GM18511 (cell line): ENCODE measurements at regions not wholly inside any gene's neighbourhood (a gene's known extent, or its start where the extent isn't known, plus 50 kb on each side); places are given as distances from the start of the nearest gene placed in this dataset.
"Not testable (repeated sequence)": the region's sequence is repeated elsewhere in the genome, so short reads cannot be mapped to it uniquely, and the experiment has no call there.

Source experiments
- ATAC-seq: cut with Tn5 transposase; IDR thresholded peaks from one replicate; pipeline ENCODE4 v1.9.1; 2021; ENCODE audit warnings: mild to moderate bottlenecking, moderate library complexity; ENCODE audit not compliant: unreplicated experiment

DNA sequence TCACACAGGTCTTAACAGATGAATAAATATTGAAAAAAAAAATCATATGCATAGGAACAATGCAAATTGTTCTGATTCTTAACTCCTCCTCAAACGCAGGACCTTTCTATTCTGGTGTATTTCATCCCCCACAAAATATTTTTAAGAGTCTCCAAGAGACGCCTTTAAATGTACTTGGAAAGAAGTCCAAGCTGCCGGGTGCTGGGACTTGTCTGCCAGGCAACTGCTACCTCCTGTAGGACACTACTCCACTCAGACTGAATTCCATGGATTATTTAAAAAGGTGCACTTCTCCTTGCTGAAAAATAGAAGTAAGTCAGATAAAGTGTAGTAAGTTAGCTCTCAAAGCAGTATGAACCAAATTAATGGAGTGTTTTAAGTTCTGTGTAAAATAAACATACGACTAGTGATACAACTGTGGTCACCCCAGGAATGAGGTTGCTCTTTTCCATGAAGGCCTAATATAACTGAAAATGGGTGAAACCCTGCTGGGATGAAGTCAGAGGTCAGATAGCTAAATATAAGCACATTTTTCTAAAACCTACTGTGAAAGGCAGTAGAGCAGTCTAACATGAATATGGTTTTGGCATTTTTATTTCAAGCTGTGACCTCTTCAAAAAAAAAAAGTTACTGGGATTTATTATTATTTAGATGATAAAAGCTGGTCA is 189.2 kb upstream of the PBX1 start:
- ATAC-seq, result no peak

DNA sequence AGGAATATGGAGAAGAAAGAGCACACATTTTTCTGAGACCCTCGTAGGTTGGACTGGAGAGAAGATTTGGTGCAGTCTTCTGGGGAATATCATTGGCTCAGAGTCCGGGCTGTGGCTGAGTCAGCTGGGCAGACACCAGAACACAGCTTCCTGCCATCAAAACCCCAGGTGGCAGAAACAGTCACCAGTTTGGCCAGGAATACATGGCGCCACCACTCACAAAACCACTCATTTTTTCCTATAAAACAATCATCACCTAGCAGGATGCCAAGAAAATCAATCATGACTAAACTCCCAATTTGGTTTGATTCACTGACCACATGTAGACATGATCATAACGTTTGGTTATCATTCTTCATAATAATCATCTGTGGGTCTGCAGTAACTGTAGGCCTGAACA is 178.1 kb upstream of the PBX1 start:
- no peak for ATAC-seq

DNA sequence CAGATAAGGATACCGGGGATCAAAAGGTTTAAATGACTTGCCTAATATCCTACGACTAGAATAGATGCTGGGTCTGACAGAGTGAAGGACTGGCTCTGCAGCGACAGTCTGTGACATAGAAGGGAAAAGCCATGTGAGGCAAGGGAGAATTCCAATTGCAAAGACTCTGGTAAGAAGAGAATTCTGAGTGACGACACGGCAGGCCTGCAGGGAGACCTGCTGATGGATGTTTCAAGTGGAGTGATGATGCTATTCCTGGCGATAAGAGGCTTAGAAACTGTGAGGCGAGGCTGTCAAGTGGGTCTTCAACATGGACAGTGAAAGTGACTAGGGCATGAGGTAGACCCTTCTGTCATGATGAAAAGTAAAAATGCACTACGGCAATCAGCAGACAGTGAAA is 176.6 kb upstream of the PBX1 start:
- no peak for ATAC-seq

DNA sequence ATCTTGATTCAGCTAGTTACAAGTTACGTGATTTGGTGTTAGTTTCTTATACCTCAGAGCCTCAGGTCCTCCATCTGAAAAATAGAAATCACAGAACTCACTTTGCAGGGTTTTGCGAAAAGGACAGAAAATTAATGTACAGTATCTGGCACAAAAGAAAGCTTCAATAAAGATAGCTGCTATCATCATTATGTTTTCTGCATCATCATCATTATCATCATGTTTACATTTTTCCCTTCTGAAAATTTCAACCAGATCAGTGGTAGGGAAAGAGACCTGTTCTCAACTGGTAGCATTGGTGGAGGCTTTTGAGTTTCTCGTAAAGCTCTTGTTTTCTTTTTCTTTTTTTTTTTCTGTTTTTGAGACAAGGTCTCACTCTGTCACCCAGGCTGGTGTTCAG is 174.7 kb upstream of the PBX1 start:
- no peak for ATAC-seq

DNA sequence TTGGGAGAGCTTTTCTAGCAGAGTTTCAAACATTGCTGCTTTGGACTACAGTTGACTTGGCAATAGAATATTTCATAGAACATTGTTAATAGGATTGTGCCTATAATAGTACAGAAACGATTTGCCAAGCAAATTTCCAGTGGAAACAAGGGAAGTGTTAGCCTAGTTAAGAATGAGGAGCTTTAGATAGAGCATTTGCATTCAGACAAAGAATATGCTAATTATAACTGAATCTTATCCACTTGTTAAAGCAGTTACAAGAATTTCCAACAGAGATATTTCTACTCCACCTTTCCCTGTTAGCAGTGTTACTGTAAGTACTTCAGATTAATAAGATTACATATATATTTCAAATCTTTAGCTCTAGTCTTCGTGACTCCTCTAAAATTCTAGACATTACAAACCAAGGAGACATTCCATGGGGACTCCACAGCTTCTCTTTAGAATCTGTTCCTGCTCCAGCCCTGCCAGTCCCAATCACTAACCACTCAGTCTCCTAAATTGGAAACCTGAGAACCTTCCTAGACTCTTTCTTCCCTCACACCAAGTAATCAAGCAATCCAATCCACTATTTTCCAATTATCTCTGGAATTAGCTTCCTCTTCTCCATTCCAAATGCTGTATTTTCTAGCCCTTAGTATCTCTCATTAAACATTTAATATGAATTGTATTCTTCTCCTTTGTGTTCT is 141.8 kb upstream of the PBX1 start:
- no peak for ATAC-seq

DNA sequence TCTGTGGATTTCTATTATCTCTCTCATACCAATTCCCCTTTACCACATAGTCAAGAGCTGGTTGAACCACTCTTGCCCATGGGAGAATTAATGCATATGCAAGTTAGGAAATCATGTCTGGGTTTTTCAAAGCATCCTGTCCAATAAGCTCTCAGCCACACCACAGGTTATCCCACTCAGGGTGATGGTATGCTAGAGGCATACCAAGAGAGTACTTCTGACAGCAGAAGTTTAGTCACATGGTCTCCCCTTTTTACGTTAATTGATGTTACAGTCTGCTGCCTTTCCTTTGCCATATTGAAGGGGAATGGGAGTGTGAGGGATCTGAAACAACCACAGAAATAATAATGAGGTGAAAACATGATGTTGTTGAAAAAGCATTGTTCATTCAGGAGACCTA is 135.8 kb upstream of the PBX1 start:
- ATAC-seq, result no peak

DNA sequence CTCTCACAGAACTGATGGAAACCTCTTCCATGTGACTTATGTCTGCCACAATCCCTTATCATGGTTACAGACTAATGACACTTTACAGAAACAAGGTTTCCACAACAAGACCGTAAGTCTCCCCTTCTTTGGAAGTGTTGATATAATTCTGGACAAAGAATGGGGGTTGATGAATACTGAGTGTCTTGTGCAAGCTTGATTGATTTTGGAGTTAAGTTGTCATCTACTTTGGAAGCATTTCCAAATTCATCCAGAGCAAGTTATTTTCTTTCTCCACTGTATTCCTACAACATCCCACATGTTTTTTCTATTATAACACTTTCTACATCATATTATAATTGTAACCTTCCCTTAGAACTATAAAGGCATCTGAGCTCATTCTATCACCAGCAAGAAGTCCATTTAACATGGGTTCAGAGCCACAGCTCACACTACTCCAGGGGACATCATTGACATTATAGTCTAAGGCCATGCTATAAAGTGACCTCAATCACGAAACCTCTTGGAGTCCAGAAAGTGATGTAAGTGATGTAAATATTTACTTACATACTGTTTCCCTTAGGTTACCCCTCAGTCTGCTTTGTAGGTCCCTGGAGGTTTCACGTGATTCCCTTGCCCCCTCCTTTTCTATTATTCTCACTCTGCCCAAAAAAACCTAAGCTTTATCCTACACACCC is 125.7 kb upstream of the PBX1 start:
- ATAC-seq, result no peak

DNA sequence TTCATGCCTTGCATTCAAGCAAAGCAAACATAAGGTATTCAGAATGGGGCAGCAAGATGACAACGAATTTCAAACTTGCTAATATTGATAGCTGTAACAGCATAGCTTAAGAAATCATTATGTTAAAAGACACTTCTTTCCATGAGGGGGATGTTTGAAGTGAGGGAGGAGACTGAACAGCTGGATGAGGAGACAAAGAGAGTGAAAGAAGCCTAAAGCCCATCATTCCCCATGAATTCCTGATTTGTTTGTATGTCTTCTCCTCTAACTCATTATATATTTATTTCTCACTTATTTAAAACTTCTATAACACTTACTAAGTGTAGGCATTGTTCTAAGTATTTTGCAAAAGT is 125.2 kb upstream of the PBX1 start:
- ATAC-seq, result no peak

DNA sequence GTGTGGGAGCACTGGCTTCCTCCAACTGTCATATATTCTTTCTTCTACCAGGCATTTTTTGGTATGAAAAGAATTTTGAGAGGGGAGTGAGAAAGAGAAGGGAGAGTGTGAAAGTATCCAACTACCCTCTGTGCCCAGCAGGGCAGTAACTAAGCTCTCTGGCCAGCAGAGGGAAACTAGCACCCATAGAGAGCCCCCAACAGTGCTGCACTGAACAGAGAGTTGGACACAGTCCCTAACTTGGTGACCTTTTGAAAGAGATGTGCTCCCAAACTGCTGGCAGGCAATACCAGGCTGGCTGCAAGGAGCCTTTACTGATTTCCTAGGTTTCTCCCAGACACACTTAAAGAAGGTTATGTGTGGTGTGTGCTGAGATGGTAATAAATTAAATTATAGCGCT is 118.8 kb upstream of the PBX1 start:
- no peak for ATAC-seq

DNA sequence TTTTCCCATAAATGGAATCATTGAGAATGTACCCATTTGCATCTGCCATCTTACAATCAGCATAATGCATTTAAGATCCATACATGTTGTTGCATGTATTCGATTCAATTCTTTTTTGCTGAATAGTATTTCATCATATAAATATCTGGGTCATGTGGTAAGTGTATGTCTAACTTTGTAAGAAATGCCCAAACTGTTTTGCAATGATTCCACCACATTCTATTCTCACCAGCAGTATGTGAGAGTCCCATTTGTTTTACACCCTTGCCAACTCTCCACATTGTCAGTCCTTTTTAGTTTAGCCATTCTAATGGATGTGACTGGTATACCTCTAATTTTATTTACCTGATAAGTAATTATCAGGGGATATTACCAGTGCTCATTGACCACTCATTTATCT is 115.8 kb upstream of the PBX1 start:
- ATAC-seq, result no peak

DNA sequence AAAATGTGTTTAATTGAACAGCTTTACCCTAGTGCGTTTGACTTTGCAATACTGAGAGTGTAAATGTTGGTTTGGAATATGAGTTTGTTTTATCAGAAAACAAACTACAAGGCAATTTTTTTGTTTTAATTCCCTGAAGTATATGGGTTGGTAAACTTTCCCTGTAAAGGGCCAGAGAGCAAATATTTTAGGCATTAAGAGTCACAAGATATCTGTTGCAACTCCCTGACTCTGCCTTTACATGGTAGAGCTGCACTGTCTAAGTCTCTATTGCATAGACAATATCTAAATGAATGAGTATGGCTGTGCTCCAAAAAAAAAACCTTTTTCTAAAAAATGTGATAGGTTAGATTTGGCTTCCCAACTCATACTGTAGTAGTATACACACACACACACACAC is 115.1 kb upstream of the PBX1 start:
- ATAC-seq, result no peak

DNA sequence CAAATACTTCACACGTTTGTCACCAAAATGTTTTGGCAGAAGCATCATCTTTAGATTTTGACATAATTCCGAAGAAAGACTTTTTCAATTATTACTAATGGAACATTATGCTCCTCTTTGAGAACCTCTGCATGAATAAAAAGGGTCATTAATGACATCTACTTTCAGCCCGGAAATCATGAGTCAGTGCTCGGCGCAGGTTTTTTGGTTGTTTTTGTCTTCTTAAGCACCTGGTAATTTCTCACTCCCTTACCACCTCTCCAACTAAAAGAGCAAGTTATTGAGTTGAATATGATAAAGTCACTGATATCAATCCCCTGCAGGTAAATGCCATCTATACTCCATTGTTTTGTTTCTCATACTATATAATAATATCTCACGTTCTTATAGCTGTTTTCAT is 113.0 kb upstream of the PBX1 start:
- ATAC-seq, result no peak

DNA sequence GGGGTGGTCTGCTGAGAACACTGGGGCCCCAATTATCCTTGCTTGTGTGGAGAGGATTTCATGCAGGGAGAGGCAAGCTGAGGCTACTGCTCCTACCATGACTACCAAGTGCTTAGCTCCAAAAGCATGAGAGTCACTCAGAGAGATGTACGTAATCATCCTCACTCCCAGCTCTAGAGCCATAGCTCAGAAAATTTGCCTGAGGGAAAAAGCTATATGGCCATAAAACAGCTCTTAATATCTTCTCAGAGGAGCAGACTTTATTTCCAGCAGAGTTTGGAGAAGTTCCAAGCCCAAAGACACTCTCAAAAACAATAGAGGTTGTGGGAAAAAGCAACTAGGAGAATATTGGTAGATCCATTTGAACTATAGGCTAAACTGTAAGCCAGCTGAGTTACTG is 106.4 kb upstream of the PBX1 start:
- no peak for ATAC-seq

DNA sequence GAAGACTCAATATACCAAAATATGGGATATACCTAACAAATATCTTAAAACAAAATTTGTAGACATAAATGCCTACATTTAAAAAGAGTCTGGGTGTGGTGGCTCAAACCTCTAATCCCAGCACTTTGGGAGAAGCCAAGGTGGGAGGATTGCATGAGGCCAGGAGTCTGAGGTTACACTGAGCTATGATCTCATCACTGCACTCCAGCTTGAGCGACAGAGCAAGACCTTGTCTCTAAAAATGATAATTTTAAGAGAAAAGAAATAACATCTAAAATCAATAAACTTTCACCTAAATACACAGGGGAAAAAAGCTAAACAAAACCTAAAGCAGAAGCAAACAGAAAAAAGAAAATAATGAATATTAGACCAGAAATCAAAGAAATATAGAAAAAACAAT is 102.7 kb upstream of the PBX1 start:
- ATAC-seq, result no peak

DNA sequence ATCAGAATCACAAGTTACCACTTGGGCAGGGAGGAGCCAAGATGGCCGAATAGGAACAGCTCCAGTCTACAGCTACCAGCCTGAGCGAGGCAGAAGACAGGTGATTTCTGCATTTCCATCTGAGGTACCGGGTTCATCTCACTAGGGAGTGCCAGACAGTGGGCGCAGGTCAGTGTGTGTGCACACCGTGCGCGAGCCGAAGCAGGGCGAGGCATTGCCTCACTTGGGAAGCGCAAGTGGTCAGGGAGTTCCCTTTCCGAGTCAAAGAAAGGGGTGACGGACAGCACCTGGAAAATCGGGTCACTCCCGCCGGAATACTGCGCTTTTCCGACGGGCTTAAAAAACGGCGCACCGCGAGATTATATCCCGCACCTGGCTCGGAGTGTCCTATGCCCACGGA is 99.8 kb upstream of the PBX1 start:
- ATAC-seq, result not testable (repeated sequence)

DNA sequence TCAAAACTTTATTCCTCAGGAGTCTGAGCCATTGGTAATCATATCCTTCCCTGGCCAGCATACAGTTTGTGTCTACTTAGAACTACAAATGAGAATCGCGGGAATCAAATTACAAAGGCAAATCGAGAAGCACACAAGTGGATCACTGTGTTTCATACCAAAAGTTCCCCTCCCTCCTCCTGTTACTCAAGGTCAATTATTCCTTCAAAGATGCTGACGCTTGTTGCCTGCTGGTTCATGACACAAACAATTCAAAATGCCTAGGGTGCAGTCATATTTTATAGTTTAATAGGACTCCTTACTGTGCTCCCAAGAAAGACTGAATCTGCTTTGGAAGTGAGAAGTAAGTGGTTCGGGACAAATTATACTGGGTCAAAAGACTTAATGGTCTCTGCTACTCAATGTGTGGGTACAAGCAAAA is 93.0 kb upstream of the PBX1 start:
- no peak for ATAC-seq

DNA sequence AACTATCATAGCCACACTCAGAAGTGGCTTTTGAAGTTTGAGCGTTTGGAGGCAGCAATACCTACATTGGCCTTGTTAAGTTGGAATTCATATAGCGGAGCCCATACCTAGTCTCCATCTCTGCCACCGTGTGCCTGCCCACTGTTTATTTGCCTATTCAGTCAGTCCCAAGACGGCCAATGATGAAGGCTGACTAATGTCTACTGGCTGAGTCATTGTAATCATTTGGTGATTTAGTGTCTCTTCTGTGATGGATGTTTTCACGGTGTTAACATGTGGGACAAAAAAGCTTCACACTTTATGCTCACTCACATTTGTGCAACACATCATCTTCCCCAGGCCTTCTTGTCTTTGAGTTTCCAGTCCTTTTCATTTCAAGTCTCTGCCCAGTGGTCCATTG is 92.6 kb upstream of the PBX1 start:
- no peak for ATAC-seq

DNA sequence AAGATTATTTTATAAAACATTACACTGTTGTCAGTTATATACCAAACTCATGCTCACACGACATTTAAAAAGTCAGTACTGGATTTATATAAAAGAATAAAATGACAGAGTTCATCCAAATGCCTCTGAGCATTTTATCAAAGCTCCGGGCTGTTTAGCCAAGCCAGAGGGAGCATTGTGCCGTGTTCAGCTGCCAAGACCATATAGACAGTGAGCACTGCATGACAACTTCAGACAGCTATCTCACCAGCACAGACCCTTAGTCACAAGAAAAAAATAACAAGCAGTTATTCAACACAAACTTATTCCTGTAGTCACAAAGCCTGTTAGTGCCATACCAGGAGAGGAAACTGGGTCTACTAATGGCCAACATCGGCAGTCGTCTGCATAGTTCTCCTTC is 88.0 kb upstream of the PBX1 start:
- ATAC-seq, result no peak

DNA sequence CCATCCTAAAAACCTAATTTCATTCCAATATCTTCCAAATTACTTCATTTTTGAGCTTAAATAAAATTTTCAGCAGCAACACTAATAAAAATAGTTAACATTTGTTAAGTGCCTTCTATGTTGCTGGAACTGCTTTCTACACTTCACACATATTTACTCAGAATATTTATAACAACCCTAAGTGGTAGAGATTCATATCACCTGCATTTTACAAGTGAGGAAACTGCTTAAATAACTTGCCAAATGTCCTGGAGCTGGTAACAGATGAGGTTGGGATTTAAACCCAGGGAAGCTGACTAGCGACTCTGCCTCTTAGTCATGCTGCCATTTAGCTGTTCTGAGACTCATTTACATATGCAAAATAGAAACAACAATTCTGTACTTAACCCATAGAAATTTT is 86.1 kb upstream of the PBX1 start:
- no peak for ATAC-seq

DNA sequence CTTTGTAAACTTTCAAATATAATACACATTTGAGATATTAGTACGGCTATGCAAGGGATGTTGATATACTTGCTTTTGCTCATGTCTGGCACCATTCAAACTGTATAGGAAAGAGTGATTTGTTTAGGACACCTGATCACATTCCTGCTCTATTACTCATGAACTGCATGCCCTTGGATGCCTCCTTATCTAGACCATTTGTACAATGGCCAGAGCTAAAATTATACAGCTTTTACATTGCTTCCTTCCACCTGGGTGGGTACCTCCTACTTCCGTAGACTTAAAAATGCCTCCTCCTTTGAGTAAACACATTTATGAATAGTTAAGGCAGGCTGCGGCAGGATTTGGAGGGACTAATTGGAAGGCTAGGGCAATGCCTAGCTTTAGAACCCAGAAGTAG is 85.4 kb upstream of the PBX1 start:
- no peak for ATAC-seq

DNA sequence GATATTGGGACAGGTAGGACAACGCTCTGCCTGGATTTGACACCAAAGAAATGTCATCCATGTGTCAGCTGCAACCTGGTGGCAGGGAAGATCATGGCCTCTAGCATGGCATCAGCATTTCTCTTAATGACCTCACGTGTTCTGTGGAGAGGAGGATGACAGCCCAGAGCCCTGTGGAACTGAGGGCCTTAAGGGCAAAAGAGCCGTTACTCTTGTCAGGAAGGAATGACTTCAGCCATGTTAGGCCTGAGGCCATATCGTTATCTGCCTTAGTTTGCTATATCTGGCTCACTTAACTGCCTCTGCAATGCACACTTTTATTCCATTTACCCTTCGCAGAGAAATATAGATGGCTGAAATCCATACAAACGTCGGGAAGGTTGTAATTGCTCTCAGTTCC is 83.2 kb upstream of the PBX1 start:
- no peak for ATAC-seq

DNA sequence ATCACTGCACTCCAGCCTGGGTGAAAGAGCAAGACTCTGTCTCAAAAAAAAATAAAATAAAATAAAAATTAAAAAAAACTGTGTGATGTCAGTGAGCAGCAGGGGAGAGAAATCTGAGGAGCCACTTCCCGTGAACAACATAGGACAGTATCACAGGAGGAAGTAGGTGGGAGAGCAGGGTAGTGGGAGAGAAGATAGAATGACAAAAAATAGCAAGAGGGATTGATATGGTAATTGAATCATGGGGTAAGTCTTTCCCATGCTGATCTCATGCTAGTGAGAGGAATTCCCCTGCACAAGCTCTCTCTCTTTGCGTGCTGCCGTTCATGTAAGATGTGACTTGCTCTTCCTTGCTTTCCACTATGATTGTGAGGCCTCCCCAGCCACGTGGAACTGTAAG is 81.6 kb upstream of the PBX1 start:
- ATAC-seq, result no peak

DNA sequence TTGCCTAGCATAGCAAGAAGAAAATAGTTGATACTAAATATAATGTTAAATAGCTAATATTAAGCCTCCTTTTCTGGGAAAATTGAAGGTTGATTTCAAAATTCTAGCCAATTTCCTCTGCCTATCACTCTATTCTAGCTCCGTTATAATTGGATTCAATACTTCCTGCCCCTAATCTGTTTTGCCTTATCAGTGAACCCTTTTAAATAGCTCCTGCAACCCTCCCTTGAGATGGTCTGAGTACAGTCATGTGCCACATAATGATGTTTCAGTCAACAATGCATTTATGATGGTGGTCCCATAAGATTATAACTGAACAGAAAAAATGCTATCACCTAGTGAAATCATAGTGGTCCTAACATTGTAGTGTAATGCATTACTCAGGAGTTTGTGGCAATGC is 79.7 kb upstream of the PBX1 start:
- no peak for ATAC-seq
